ENCODE measurements at regions not wholly inside any gene's neighbourhood (a gene's known extent, or its start where the extent isn't known, plus 50 kb on each side); places are given as distances from the start of the nearest gene placed in this dataset.

DNA sequence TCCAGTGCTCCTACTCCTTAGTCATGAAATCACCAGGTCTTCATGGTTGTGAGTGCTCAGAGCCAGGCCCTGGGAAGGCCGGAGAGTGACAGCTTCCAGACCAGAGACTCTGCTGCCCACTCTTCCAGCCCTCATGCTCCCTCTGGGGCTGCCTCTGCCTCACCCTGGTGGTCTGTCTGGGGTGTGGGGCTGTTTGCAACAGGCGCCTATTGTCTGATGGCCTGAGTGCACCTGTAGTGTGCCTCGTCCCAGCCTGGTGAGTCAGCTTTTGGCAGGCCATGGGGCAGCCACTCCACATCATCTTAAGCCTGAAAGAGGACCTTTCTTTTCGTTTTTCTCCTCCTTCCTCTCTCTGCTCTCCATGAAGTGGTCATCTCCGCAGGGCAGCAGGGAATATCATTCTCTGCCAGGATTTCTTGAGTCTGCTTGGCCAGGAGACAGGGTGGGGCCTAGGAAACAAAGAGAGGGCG, 173.8 kb downstream of the VEGFA start:
- ChIA-PET CTCF (no interaction called here), POLR2A (interaction anchor here (1.8 kb wide), 1 partner anchor 10 kb away, joined by 4 read pairs; no protein-coding TSS in a partner anchor)
- DNase-seq (ENCODE audit: extremely low spot score), result no peak
- TF ChIP-seq NFRKB (IDR thresholded peaks at IDR 0.05) (no peak), FOXA1 (IDR thresholded peaks at IDR 0.05) (no peak), ARNT (IDR thresholded peaks at IDR 0.05) (no peak), FOXM1 (IDR thresholded peaks at IDR 0.05; ENCODE audit: borderline replicate concordance) (no peak), ZNF384 (IDR thresholded peaks at IDR 0.05) (no peak), HDGF (IDR thresholded peaks at IDR 0.05; ENCODE audit: borderline replicate concordance) (no peak), CTBP1 (IDR thresholded peaks at IDR 0.05; ENCODE audit: borderline replicate concordance) (no peak), SUZ12 (IDR thresholded peaks at IDR 0.05) (no peak), L3MBTL2 (conservative IDR thresholded peaks at IDR 0.05) (no peak), ELF4 (IDR thresholded peaks at IDR 0.05) (no peak), BHLHE40 (IDR thresholded peaks at IDR 0.05; ENCODE audit: borderline replicate concordance) (no peak), LEF1 (IDR thresholded peaks at IDR 0.05; ENCODE audit: borderline replicate concordance) (no peak), FOXK2 (IDR thresholded peaks at IDR 0.05) (no peak), SP1 (IDR thresholded peaks at IDR 0.05) (no peak), TARDBP (IDR thresholded peaks at IDR 0.05) (no peak)
- TF ChIP-seq, protein P1, sequence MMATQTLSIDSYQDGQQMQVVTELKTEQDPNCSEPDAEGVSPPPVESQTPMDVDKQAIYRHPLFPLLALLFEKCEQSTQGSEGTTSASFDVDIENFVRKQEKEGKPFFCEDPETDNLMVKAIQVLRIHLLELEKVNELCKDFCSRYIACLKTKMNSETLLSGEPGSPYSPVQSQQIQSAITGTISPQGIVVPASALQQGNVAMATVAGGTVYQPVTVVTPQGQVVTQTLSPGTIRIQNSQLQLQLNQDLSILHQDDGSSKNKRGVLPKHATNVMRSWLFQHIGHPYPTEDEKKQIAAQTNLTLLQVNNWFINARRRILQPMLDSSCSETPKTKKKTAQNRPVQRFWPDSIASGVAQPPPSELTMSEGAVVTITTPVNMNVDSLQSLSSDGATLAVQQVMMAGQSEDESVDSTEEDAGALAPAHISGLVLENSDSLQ (IDR thresholded peaks at IDR 0.05), result no peak

DNA sequence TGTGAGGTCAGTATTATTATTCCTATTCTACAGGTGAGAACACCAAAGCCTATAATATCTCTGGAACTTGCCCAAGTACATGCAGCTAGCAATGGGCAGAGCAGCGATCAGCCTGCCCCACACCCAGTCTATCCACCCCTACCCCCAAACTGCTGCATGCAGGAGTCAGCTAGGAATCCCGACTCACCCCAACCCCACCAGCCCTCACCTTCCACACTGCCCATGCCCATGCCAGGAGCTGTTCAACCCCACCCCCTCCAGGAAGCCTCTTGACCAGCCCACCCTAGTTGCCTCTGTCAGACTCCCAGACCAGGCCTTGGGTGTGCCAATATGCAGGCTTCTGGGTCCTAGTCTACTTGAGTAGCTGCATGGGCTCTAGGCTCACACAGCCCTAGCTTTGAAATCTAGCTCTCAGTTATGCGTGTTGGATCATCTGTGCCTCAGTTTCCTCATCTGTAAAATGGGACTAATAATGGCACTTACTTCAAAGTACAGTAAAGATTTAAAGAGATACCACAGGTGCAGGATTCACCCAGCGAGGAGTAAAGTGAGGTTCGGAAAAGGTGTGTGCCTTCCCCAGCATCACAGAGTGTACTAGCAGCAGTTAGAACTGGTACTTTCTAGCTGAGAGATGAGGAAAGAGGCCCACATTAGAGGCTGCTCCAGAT, 173.2 kb downstream of the VEGFA start:
- ChIA-PET CTCF (interaction anchor here (3.2 kb wide), 1 partner anchor 10 kb away, joined by 12 read pairs; no protein-coding TSS in a partner anchor), POLR2A (interaction anchor here (1.0 to 1.8 kb wide), 4 partner anchors 9 to 173 kb away, joined by 3 to 4 read pairs (median 4); partner anchors contain the start of gene VEGFA)
- no peak for DNase-seq (ENCODE audit: extremely low spot score)
- TF ChIP-seq HDGF (IDR thresholded peaks at IDR 0.05; ENCODE audit: borderline replicate concordance) (no peak), SUZ12 (IDR thresholded peaks at IDR 0.05) (no peak), ELF4 (IDR thresholded peaks at IDR 0.05) (no peak), L3MBTL2 (conservative IDR thresholded peaks at IDR 0.05) (no peak), FOXM1 (IDR thresholded peaks at IDR 0.05; ENCODE audit: borderline replicate concordance) (no peak), FOXA1 (IDR thresholded peaks at IDR 0.05) (no peak), SP1 (IDR thresholded peaks at IDR 0.05) (no peak), BHLHE40 (IDR thresholded peaks at IDR 0.05; ENCODE audit: borderline replicate concordance) (no peak), NFRKB (IDR thresholded peaks at IDR 0.05) (no peak), CTBP1 (IDR thresholded peaks at IDR 0.05; ENCODE audit: borderline replicate concordance) (no peak), FOXK2 (IDR thresholded peaks at IDR 0.05) (no peak), ARNT (IDR thresholded peaks at IDR 0.05) (no peak), LEF1 (IDR thresholded peaks at IDR 0.05; ENCODE audit: borderline replicate concordance) (no peak)
- TF ChIP-seq, protein P1 (IDR thresholded peaks at IDR 0.05), result no peak

DNA sequence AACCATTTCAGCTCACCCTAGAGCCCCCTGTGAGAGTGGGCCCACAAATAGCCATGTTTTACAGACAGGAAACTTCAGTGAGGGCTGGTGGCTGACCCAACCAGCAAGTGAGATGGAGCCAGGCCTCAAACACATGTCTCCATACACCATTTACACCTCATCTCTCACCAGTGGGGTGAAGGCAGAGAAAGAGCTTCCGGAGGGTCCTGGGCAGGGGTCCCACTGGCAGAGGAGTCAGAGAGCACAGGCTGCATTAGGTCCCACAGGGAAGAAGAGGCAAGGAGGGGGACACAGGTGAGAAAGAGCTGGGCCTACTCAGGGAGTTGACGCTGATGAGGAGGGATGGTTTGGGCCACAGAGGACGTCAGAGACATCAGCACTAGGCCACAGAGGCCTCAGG, 172.6 kb downstream of the VEGFA start:
- no peak for DNase-seq (ENCODE audit: extremely low spot score)
- CTCF ChIA-PET, result interaction anchor here (3.2 kb wide), 1 partner anchor 11 kb away, joined by 12 read pairs; no protein-coding TSS in a partner anchor

DNA sequence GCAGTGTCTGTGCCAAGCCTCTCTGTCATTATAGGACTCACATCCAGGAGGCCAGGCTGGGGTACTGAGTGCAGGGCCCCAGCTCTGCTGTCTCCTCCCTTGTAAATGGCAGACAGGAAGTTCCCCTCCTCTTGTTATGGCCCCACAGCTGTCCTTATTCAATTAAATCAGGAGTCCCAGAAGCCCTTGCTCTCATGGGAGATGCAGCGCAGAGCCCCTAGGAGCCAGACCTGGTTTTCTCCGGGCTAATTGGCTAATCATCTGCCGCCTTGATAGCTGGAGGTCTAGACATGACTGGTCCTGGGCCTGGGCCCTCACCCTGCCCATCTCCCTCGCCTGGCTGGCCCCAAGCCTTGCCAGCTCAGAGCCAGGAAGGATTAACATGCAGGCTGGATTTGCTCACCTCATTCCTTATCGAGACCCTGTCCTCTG, 172.0 kb downstream of the VEGFA start:
- ChIA-PET CTCF (interaction anchor here (3.2 kb wide), 1 partner anchor 11 kb away, joined by 12 read pairs; no protein-coding TSS in a partner anchor), POLR2A (interaction anchor here (1.0 to 1.3 kb wide), 4 partner anchors 9 to 16 kb away, joined by 3 to 4 read pairs (median 3); no protein-coding TSS in a partner anchor)

More for the DNA sequence above, 172.6 kb downstream of the VEGFA start:
- TF ChIP-seq BHLHE40 (IDR thresholded peaks at IDR 0.05; ENCODE audit: borderline replicate concordance) (no peak), L3MBTL2 (conservative IDR thresholded peaks at IDR 0.05) (no peak), TARDBP (IDR thresholded peaks at IDR 0.05) (no peak)
- POLR2A ChIA-PET, result interaction anchor here (1.0 to 1.3 kb wide), 4 partner anchors 11 to 173 kb away, joined by 3 to 4 read pairs (median 3); partner anchors contain the start of gene VEGFA

DNA sequence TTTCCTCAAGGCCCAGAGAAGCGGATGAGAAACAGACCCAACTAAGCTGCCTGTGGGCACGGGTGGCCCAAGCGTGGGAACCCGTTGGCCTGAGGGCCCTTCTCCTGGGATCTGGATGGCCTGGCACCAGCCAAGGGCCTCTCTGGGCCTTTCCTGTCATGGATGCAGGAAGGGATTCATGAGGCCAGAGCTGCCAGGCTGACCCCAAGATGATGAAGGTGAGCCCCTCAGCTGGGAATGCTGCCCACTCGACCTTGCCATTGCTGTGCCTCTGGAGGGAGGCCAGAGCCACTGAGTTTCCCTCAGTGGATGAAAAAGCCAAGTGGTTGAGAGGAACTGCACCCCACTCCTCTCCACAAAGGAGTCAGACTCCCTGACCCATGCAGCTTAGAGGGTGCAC, 171.2 kb downstream of the VEGFA start:
- no peak for DNase-seq (ENCODE audit: extremely low spot score)
- TF ChIP-seq FOXA1 (IDR thresholded peaks at IDR 0.05) (no peak), ELF4 (IDR thresholded peaks at IDR 0.05) (no peak), ARNT (IDR thresholded peaks at IDR 0.05) (no peak), NFRKB (IDR thresholded peaks at IDR 0.05) (no peak)
- ChIA-PET POLR2A (interaction anchor here (1.0 to 1.4 kb wide), 2 partner anchors 9 to 10 kb away, joined by 3 read pairs; no protein-coding TSS in a partner anchor), CTCF (interaction anchor here (0.9 to 3.2 kb wide), 3 partner anchors 12 to 333 kb away, joined by 3 to 12 read pairs (median 4); no protein-coding TSS in a partner anchor)

More for the DNA sequence above, 172.0 kb downstream of the VEGFA start:
- TF ChIP-seq TARDBP (IDR thresholded peaks at IDR 0.05), result no peak
- TF ChIP-seq BHLHE40 (IDR thresholded peaks at IDR 0.05; ENCODE audit: borderline replicate concordance), result no peak
- no peak for TF ChIP-seq FOXK2 (IDR thresholded peaks at IDR 0.05)
- no peak for DNase-seq (ENCODE audit: extremely low spot score)

DNA sequence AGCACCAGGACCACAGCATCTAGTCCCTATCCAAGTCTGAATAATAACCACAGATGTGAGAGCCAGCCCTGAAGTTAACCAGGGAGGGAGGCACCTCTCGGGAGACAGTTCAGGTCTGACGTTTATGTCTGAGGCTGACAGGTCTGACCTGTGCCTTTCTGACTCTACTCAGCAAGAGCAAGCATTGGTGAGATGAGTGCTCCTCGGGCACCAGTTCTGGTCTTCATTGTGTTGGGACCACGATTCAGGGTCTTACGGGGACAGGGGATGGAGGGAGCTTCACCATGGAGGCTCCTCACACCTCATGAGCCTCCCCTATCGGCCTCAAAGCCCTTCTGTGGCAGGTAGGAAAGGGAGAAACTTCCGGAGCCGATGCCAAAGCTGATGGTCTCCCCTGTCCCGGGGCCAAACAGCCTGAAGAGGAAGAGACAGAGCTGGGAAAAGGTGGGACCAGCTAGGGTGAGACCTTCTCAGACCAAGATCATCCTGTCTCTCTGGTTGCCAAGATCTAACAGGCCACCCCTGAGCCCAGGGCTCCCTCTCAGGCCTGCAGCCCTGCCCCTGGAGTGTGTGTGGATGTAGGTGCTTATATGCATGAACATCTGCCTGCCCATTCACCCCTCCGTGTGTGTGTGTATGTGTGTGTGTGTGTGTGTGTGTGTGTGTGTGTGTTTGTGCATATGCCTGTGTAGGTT, 170.5 kb downstream of the VEGFA start:
- TF ChIP-seq FOXK2 (IDR thresholded peaks at IDR 0.05) (no peak), HDGF (IDR thresholded peaks at IDR 0.05; ENCODE audit: borderline replicate concordance) (no peak), FOXM1 (IDR thresholded peaks at IDR 0.05; ENCODE audit: borderline replicate concordance) (no peak), CTBP1 (IDR thresholded peaks at IDR 0.05; ENCODE audit: borderline replicate concordance) (no peak), NFRKB (IDR thresholded peaks at IDR 0.05) (no peak), ZNF384 (IDR thresholded peaks at IDR 0.05) (no peak), LEF1 (IDR thresholded peaks at IDR 0.05; ENCODE audit: borderline replicate concordance) (no peak), SP1 (IDR thresholded peaks at IDR 0.05) (no peak), ELF4 (IDR thresholded peaks at IDR 0.05) (no peak), L3MBTL2 (conservative IDR thresholded peaks at IDR 0.05) (no peak), TARDBP (IDR thresholded peaks at IDR 0.05) (no peak), SUZ12 (IDR thresholded peaks at IDR 0.05) (no peak)
- TF ChIP-seq, protein P1 (IDR thresholded peaks at IDR 0.05), result no peak
- POLR2A ChIA-PET, result interaction anchor here (1.4 kb wide), 1 partner anchor 9 kb away, joined by 3 read pairs; no protein-coding TSS in a partner anchor
- CTCF ChIA-PET, result interaction anchor here (0.9 to 3.2 kb wide), 4 partner anchors 11 to 333 kb away, joined by 3 to 12 read pairs (median 4); no protein-coding TSS in a partner anchor
- DNase-seq (ENCODE audit: extremely low spot score), result no peak
